Hepatocyte (in vitro differentiated cells): ENCODE measurements at regions not wholly inside any gene's neighbourhood (a gene's known extent, or its start where the extent isn't known, plus 50 kb on each side); places are given as distances from the start of the nearest gene placed in this dataset.

ENCODE experiments used
- DNase-seq: peaks from one replicate; pipeline ENCODE4 v3.0.0-alpha.2; 2016; ENCODE audit warnings: low spot score
- H2AFZ ChIP-seq: fragments of 200-600 bp; sonication (generic); 2 replicates; pipeline ENCODE4 v1.6.0; 2016; ENCODE audit warnings: antibody characterized with exemption, mild to moderate bottlenecking
- H3K27ac ChIP-seq: fragments of 200-600 bp; sonication (generic); 2 replicates; pipeline ENCODE4 v1.5.1; 2016; ENCODE audit warnings: mild to moderate bottlenecking
- H3K27me3 ChIP-seq: fragments of 200-600 bp; sonication (generic); 2 replicates; pipeline ENCODE4 v1.6.1; 2016
- H3K36me3 ChIP-seq: fragments of 200-600 bp; sonication (generic); replicated peaks from 2 replicates; pipeline ENCODE4 v1.5.1; 2016; ENCODE audit warnings: low read depth; ENCODE audit not compliant: insufficient read depth
- H3K4me1 ChIP-seq: fragments of 200-600 bp; sonication (generic); 2 replicates; pipeline ENCODE4 v1.5.1; 2016; ENCODE audit warnings: mild to moderate bottlenecking, moderate library complexity; ENCODE audit not compliant: insufficient read depth
- H3K4me2 ChIP-seq: fragments of 200-600 bp; sonication (generic); 2 replicates; pipeline ENCODE4 v1.6.0; 2016
- H3K4me3 ChIP-seq: fragments of 200-600 bp; sonication (generic); 2 replicates; pipeline ENCODE4 v1.5.1; 2016; ENCODE audit warnings: mild to moderate bottlenecking
- H3K79me2 ChIP-seq: fragments of 200-600 bp; sonication (generic); 2 replicates; pipeline ENCODE4 v1.6.0; 2017; ENCODE audit warnings: mild to moderate bottlenecking
- H3K9me2 ChIP-seq: fragments of 200-600 bp; sonication (generic); replicated peaks from 2 replicates; pipeline ENCODE4 v1.6.0; 2017; ENCODE audit warnings: mild to moderate bottlenecking; ENCODE audit not compliant: insufficient read depth
- H3K9me3 ChIP-seq: fragments of 200-600 bp; sonication (generic); 2 replicates; pipeline ENCODE4 v1.5.1; 2016; ENCODE audit warnings: low read depth, mild to moderate bottlenecking
- H4K20me1 ChIP-seq: fragments of 200-600 bp; sonication (generic); 2 replicates; pipeline ENCODE4 v1.6.0; 2016; ENCODE audit warnings: mild to moderate bottlenecking; ENCODE audit not compliant: insufficient read depth, poor library complexity, severe bottlenecking
- EZH2 ChIP-seq: fragments of 200-600 bp; sonication (generic); IDR thresholded peaks from 2 replicates; pipeline ENCODE4 v1.6.1; 2016; ENCODE audit warnings: antibody characterized with exemption, mild to moderate bottlenecking, borderline replicate concordance
- EZH2phosphoT487 ChIP-seq: fragments of 200-600 bp; sonication (generic); IDR thresholded peaks from one replicate; pipeline ENCODE4 v1.6.1; 2018; ENCODE audit warnings: antibody characterized with exemption, mild to moderate bottlenecking, low read depth, moderate library complexity; ENCODE audit not compliant: unreplicated experiment, severe bottlenecking
- WGBS: methylation state at CpG from one replicate; pipeline ENCODE4 v1.1.6; 2016; ENCODE audit warnings: low lambda C conversion rate; ENCODE audit errors: missing lambda C conversion rate; 5-methylcytosine and 5-hydroxymethylcytosine counted together
- TF ChIP-seq, protein P1 (sequence below): fragments of 200-600 bp; sonication (generic); IDR thresholded peaks from 2 replicates; pipeline ENCODE4 v1.5.1; 2016; ENCODE audit warnings: antibody characterized with exemption, mild to moderate bottlenecking; ENCODE audit not compliant: poor library complexity

DNA sequence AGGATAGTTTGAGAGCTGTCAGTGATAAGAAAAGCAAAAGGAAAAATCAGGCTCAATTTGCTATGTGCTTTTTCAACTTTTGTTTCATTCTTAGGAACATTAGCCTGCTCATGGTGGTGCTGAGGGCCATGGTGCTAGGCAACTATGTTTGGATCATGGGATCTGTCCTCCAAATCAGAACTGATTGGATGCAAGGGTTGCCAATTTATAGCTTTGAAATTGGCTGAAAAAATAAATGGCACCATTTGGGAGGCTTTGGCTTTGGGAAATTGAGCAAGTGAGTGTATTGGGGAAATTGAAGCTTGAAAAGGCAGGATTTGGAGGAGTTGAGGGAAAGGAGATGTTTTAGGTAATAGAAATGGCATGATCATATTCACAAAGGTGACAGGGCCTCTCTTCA, 103.8 kb downstream of the CYP26A1 start:
- H3K4me2 ChIP-seq, result no peak overlapping the region
- no peak for TF ChIP-seq EZH2
- TF ChIP-seq EZH2phosphoT487, result no peak
- TF ChIP-seq, protein P1, sequence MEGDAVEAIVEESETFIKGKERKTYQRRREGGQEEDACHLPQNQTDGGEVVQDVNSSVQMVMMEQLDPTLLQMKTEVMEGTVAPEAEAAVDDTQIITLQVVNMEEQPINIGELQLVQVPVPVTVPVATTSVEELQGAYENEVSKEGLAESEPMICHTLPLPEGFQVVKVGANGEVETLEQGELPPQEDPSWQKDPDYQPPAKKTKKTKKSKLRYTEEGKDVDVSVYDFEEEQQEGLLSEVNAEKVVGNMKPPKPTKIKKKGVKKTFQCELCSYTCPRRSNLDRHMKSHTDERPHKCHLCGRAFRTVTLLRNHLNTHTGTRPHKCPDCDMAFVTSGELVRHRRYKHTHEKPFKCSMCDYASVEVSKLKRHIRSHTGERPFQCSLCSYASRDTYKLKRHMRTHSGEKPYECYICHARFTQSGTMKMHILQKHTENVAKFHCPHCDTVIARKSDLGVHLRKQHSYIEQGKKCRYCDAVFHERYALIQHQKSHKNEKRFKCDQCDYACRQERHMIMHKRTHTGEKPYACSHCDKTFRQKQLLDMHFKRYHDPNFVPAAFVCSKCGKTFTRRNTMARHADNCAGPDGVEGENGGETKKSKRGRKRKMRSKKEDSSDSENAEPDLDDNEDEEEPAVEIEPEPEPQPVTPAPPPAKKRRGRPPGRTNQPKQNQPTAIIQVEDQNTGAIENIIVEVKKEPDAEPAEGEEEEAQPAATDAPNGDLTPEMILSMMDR, result no peak
- H2AFZ ChIP-seq, result no peak overlapping the region
- H3K27ac ChIP-seq, result no peak overlapping the region
- no peak overlapping the region for H3K4me3 ChIP-seq
- no peaks in the 10 kb centered on the region for H3K9me2 ChIP-seq
- H3K27me3 ChIP-seq, result no peaks in the 10 kb centered on the region
- no peaks in the 10 kb centered on the region for H3K9me3 ChIP-seq
- DNase-seq, result no peak
- peaks cover 14% of the 10 kb centered on the region for H3K4me1 ChIP-seq
- no peaks in the 10 kb centered on the region for H3K36me3 ChIP-seq
- H4K20me1 ChIP-seq, result no peaks in the 10 kb centered on the region
- H3K79me2 ChIP-seq, result no peaks in the 10 kb centered on the region

DNA sequence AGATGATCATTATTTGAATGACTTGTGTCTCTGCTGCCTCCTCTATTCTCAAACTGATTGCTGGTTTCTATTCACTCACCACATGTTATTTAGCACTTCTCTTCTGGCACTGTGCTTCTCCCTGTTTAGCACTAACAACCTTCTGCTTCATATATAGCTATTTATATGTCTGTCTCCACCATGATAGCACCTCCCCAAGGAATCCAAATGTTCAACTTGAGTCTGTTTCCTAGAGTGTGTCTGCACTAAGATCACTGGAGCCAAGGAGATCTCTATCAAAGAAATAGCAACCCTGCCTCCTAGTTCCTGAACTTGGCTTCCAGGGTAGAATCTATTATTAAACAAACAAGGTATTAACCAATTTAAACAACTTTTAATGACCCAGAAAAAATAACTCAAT, 104.5 kb downstream of the CYP26A1 start:
- Histone ChIP-seq H3K9me3 (no peaks in the 10 kb centered on the region), H3K4me2 (no peak overlapping the region), H3K4me1 (peaks cover 14% of the 10 kb centered on the region), H2AFZ (no peak overlapping the region), H3K27me3 (no peaks in the 10 kb centered on the region), H4K20me1 (no peaks in the 10 kb centered on the region), H3K4me3 (no peak overlapping the region), H3K9me2 (no peaks in the 10 kb centered on the region), H3K79me2 (no peaks in the 10 kb centered on the region), H3K27ac (no peak overlapping the region), H3K36me3 (no peaks in the 10 kb centered on the region)
- no peak for DNase-seq
- TF ChIP-seq EZH2phosphoT487, result no peak
- TF ChIP-seq, protein P1, result no peak
- no peak for TF ChIP-seq EZH2

DNA sequence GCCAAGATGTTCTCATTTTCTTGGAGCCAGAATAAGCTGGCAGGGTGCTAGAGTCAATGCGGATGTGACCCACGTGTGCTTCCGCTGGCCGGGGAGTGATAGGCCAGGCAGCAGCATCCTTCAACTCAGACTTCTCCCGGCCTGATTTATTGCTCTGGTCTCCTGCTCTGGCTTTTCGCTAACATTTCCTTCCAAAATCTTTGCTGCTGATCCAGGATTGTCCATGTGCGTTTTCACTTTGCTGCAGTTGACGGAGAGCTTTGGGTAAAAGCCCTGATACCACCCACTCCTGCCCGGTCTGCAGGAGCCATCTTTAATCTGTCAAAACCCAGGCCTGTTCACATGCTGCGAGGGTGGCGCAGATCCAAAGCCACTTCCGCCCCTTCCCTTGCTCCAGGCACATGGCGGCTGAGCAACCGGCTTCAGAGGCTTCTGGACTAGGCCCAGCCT, 106.8 kb downstream of the CYP26A1 start:
- Histone ChIP-seq H3K79me2 (no peaks in the 10 kb centered on the region), H3K9me2 (no peaks in the 10 kb centered on the region), H3K36me3 (no peaks in the 10 kb centered on the region), H4K20me1 (no peaks in the 10 kb centered on the region), H2AFZ (no peak overlapping the region), H3K27me3 (no peaks in the 10 kb centered on the region), H3K4me3 (no peak overlapping the region), H3K4me1 (no peaks in the 10 kb centered on the region), H3K4me2 (no peak overlapping the region), H3K27ac (no peak overlapping the region), H3K9me3 (no peaks in the 10 kb centered on the region)
- TF ChIP-seq, protein P1, result no peak
- TF ChIP-seq EZH2 (no peak), EZH2phosphoT487 (no peak)
- WGBS, result 75% methylated on average over 14 of the region's 14 CpGs
- no peak for DNase-seq

DNA sequence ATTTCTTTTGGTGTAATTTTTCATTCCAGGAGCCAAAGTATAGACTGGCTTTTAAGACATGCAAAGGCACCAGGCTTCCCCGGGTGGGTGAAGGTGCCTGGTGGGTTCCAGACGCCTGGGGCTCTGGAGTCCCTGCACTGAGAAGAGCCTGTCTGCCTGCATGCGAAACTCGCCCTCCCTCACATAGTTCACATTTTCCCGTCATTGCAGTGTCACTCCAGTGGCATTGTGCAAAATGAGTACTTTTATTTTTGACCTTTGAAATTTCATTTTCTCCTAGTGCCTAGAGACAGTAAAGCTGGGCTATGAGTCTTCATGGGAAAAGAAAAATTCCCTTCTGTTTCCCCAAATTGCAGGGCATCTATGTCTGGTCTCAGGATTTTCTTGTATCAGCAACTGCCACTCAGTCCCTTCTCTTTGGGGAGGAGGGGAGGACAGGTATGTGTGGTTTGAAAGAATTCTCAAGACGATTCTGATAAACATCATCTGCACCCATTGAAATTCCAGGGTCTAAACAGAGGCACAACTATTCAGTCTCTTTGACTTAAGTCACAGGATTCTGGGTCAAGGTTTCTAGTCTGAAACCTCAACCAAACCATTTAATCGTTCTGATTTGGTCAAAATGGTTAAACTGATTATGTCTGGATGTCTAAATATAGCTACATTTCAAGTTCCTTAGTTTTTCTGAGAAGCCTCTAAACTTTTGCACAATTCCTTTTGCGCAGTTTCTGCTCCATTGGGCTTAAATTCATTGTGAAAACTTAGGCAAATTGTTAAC, 107.8 kb downstream of the CYP26A1 start:
- H2AFZ ChIP-seq, result no peak overlapping the region
- H3K36me3 ChIP-seq, result no peaks in the 10 kb centered on the region
- H3K27ac ChIP-seq, result no peak overlapping the region
- DNase-seq, result no peak
- no peak overlapping the region for H3K4me2 ChIP-seq
- WGBS, result 69% methylated on average over 8 of the region's 8 CpGs
- H3K27me3 ChIP-seq, result no peaks in the 10 kb centered on the region
- no peaks in the 10 kb centered on the region for H3K4me1 ChIP-seq
- TF ChIP-seq, protein P1, result no peak
- TF ChIP-seq EZH2phosphoT487 (no peak), EZH2 (no peak)
- H3K9me2 ChIP-seq, result no peaks in the 10 kb centered on the region
- H3K79me2 ChIP-seq, result no peaks in the 10 kb centered on the region
- no peaks in the 10 kb centered on the region for H3K9me3 ChIP-seq
- no peaks in the 10 kb centered on the region for H4K20me1 ChIP-seq
- no peak overlapping the region for H3K4me3 ChIP-seq
